AG04449 (cell line): ENCODE measurements at regions not wholly inside any gene's neighbourhood (a gene's known extent, or its start where the extent isn't known, plus 50 kb on each side); places are given as distances from the start of the nearest gene placed in this dataset.

Experiments used
- CTCF ChIA-PET: fragments of 350-600 bp; formaldehyde crosslinking; extraction: SDS; loops from one replicate; lab custom pipeline; 2021; ENCODE audit warnings: antibody characterized with exemption; lab: Yijun Ruan, JAX
- POLR2A ChIA-PET: fragments of 400-600, 350-600 bp; formaldehyde crosslinking; extraction: SDS; loops from one replicate; lab custom pipeline; 2020; ENCODE audit warnings: antibody characterized with exemption, inconsistent platforms; lab: Yijun Ruan, JAX
- DNase-seq: peaks from one replicate; pipeline ENCODE4 v3.0.0-alpha.2; 2010; ENCODE audit warnings: low read depth, low spot score
- H3K4me3 ChIP-seq: 2 replicates; pipeline ENCODE4 v1.5.1; 2011; ENCODE audit warnings: low read depth, mild to moderate bottlenecking, control low read depth, low read length
- TF ChIP-seq, protein P1 (sequence below): IDR thresholded peaks from one replicate; pipeline ENCODE4 v1.5.1; 2011; ENCODE audit warnings: mild to moderate bottlenecking, moderate library complexity, low read length, control low read depth, inconsistent platforms; ENCODE audit not compliant: insufficient read depth; ENCODE audit errors: missing control alignments

DNA sequence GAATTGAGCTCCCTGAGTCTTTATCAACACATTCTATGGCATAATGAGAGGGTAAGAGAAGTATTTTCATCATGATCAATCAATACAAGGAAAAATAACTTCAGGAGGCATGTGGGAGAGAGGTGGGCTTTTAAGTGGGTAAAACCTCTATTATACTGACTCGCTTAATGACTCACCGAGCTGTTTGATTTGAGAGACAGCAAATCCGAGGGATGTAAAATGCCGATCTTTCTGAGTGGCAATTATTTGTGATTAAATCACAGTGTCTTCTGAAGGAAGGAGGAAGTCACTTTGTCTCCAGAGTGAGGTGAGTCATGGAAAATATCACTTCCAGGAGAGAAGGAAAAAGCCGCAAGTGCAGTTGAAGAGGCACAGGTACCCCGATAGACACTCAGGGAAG is 320.4 kb downstream of the DRD1 start:
- TF ChIP-seq, protein P1, sequence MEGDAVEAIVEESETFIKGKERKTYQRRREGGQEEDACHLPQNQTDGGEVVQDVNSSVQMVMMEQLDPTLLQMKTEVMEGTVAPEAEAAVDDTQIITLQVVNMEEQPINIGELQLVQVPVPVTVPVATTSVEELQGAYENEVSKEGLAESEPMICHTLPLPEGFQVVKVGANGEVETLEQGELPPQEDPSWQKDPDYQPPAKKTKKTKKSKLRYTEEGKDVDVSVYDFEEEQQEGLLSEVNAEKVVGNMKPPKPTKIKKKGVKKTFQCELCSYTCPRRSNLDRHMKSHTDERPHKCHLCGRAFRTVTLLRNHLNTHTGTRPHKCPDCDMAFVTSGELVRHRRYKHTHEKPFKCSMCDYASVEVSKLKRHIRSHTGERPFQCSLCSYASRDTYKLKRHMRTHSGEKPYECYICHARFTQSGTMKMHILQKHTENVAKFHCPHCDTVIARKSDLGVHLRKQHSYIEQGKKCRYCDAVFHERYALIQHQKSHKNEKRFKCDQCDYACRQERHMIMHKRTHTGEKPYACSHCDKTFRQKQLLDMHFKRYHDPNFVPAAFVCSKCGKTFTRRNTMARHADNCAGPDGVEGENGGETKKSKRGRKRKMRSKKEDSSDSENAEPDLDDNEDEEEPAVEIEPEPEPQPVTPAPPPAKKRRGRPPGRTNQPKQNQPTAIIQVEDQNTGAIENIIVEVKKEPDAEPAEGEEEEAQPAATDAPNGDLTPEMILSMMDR: no peak
- CTCF ChIA-PET: no interaction called here
- no peak overlapping the region for H3K4me3 ChIP-seq
- POLR2A ChIA-PET: no interaction called here
- no peak for DNase-seq

DNA sequence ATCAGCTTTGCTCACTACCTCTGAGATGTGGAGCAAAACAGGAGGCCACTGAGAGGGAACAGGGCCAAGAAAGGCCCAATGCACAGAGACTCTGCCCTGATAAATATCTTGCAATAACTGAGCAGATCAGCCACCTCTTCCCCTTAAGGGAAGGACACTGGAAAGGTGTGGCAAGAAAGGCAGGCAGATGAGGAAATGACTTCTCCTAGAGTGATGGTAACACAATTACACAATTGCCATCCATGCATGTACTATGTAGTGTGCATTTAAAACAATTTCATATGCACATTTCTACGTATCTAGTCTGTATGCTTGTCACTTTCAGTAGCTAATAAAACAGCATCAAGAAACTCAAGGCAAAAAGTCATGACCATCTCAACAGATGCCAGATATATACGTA is 322.5 kb downstream of the DRD1 start:
- TF ChIP-seq, protein P1: no peak
- CTCF ChIA-PET: no interaction called here
- no peak overlapping the region for H3K4me3 ChIP-seq
- no peak for DNase-seq
- POLR2A ChIA-PET: no interaction called here

DNA sequence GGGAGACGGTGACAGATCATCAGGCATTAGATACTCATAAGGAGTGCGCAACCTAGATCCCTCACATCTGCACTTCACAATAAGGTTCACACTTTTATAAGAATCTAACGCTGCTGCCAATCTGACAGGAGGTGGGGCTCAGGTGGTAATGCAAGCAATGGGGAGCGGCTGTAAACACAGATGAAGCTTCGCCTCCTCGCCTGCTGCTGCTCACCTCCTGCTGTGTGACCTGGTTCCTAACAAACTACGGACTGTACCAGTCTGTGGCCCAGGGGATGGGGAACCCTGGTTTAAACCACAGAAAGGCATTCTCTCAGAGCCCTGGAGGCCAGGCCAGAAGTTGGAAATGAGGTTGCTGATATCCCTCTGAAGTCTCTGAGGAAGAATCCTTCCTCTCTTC is 323.6 kb downstream of the DRD1 start:
- H3K4me3 ChIP-seq: no peak overlapping the region
- ChIA-PET CTCF (no interaction called here), POLR2A (no interaction called here)
- no peak for DNase-seq
- TF ChIP-seq, protein P1: no peak

DNA sequence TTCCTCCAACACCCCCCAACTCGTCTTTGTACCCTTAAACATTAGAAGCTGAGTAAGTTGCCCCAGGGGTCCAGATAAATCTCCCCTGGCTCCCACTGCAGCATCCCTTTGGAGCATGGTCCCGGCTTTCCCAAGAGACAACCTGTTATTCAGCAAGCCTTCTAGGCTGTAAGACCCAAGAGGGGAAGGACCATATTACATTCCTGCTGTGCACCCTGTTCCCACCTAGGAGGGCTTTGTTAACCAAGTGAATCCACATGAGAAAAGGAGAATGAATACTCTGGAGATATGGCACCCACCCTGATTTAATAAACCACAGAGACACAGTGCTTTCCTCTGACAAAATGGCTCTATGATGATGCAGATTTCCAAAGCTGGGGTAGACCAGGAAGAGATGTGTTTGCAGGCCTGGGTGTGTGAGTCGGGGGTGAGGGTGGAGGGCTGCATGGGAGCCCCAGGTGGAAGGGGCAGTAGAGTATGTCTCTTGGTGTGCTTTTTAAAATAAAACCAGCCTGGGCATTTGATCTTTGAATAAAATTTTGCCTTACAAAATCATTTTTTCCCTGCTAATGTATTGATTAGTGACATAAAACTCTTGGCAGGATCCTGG is 325.2 kb downstream of the DRD1 start:
- CTCF ChIA-PET: no interaction called here
- no peak overlapping the region for H3K4me3 ChIP-seq
- POLR2A ChIA-PET: no interaction called here
- DNase-seq: no peak
- TF ChIP-seq, protein P1: no peak

DNA sequence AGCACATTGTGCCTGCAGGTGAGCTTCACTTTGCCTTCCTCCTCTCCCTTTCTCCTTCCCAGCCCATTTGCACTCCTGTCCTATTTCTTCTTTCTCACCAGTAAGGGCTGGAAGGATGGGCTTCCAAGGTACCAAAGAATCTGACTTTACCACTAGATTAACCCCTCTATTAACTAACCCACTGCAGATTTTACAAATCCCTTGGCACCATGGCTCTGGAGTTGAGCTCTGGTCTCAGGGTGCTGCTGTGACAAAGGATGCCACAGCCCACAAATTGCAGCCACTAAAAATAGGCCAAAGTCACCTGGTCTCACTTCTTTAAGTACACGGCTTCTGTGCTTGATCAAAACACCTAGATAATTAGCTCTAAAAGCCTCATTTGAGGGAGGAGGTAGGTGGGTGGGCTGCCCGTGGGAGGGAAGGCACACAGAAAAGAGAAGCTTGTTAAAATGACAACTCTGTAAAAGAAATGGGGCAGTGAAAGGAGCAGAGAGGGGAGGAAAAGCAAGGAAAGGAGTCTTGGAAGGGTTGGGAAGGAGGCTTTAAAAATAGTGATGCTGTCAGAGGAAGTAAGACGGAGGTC is 327.4 kb downstream of the DRD1 start:
- DNase-seq: no peak
- CTCF ChIA-PET: no interaction called here
- POLR2A ChIA-PET: no interaction called here
- no peak overlapping the region for H3K4me3 ChIP-seq
- TF ChIP-seq, protein P1: no peak

DNA sequence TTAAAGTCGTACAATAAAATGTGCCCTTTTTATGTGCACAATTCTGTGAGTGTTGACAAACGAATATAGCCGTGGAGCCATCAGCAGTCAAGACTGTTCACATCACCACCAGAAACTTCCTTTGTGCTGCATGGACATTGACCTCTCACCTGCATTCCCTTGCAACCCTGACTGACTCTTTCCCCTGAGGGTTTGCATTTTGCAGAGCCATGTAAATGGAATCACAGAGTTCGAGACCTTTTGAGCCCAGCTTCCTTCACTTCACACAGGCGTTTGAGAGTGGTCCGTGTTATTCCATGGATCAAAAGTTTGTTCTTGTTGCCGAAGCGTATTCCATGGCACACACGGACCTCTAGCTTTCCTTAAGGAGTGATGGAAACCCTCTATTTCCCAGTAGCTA is 328.2 kb downstream of the DRD1 start:
- ChIA-PET CTCF (interaction anchor here (0.6 kb wide), 1 partner anchor 159 kb away, joined by 3 read pairs; no protein-coding TSS in a partner anchor), POLR2A (no interaction called here)
- H3K4me3 ChIP-seq: no peak overlapping the region
- DNase-seq: no peak
- TF ChIP-seq, protein P1: no peak
